Peyer's patch (tissue), 4 donors: ENCODE measurements at regions not wholly inside any gene's neighbourhood (a gene's known extent, or its start where the extent isn't known, plus 50 kb on each side); places are given as distances from the start of the nearest gene placed in this dataset.

Source experiments
- DNase-seq, 3 donors: peaks; one replicate each; pipeline ENCODE4 v3.0.0-alpha.2; 2017 to 2019
- H3K27ac ChIP-seq, 4 donors: fragments of 200-600 bp; sonication (generic); one replicate each; pipeline ENCODE4 v1.5.1; 2016 to 2019
- H3K27me3 ChIP-seq, 2 donors: fragments of 200-600 bp; sonication (generic); one replicate each; pipeline ENCODE4 v1.5.1; 2019
- H3K36me3 ChIP-seq, 3 donors: fragments of 200-600 bp; sonication (generic); one replicate each; pipeline ENCODE4 v1.5.1; 2016 to 2019
- H3K4me1 ChIP-seq, 4 donors: fragments of 200-600 bp; sonication (generic); one replicate each; pipeline ENCODE4 v1.5.1; 2016 to 2019
- H3K4me3 ChIP-seq, 4 donors: fragments of 200-600 bp; sonication (generic); 1 replicate in 3 of 4; 2 replicates in 1 of 4; pipeline ENCODE4 v1.5.1; 2016 to 2019; ENCODE audit warnings: mild to moderate bottlenecking in 1 of 4
- H3K9me3 ChIP-seq, 4 donors: fragments of 200-600 bp; sonication (generic); one replicate each; pipeline ENCODE4 v1.5.1; 2016 to 2019; ENCODE audit warnings: mild to moderate bottlenecking in 1 of 4
- POLR2A ChIP-seq, 2 donors: fragments of 450-650 bp; IDR thresholded peaks; one replicate each; pipeline ENCODE4 v1.5.1; 2017; ENCODE audit warnings: antibody characterized with exemption in 2 of 2, mild to moderate bottlenecking in 2 of 2, moderate library complexity in 2 of 2
- TF ChIP-seq, protein P1 (sequence below), 6 experiments: fragments of 450-650 bp in 4 of 6; fragments of 200-600 bp in 2 of 6; sonication (generic) in 1 of 6; IDR thresholded peaks; one replicate each; pipeline ENCODE4 v1.5.1; 2017 to 2019; ENCODE audit warnings: antibody characterized with exemption in 6 of 6, mild to moderate bottlenecking in 3 of 6, moderate library complexity in 1 of 6

DNA sequence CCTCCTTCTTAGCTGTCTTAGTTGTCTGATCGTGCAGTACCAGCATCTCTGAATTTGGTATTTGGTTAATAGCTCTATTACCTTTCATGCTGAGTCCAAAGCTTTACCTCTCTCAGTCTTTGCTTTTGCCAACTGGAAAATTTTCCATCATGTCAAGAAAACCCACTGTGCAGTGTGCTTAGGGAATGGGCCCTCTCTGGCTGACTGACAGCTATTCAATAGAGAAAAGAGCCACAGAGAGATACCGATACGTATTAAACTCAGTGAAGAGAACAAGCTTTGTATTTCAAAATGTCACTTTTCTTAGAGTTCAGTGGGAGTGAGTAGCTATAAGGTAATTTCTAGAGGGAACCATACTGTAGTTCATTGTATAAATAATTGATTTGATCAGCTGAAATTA lies 1507.1 kb downstream of the C4orf33 start:
- Histone ChIP-seq H3K9me3 (no peaks in the 10 kb centered on the region), H3K27ac (no peak overlapping the region), H3K4me1 (no peaks in the 10 kb centered on the region), H3K27me3 (no peaks in the 10 kb centered on the region), H3K4me3 (no peak overlapping the region), H3K36me3 (no peaks in the 10 kb centered on the region)
- DNase-seq, result no peak
- no peak for TF ChIP-seq POLR2A (IDR thresholded peaks at IDR 0.05)
- TF ChIP-seq, protein P1, sequence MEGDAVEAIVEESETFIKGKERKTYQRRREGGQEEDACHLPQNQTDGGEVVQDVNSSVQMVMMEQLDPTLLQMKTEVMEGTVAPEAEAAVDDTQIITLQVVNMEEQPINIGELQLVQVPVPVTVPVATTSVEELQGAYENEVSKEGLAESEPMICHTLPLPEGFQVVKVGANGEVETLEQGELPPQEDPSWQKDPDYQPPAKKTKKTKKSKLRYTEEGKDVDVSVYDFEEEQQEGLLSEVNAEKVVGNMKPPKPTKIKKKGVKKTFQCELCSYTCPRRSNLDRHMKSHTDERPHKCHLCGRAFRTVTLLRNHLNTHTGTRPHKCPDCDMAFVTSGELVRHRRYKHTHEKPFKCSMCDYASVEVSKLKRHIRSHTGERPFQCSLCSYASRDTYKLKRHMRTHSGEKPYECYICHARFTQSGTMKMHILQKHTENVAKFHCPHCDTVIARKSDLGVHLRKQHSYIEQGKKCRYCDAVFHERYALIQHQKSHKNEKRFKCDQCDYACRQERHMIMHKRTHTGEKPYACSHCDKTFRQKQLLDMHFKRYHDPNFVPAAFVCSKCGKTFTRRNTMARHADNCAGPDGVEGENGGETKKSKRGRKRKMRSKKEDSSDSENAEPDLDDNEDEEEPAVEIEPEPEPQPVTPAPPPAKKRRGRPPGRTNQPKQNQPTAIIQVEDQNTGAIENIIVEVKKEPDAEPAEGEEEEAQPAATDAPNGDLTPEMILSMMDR (IDR thresholded peaks at IDR 0.05), result no peak

DNA sequence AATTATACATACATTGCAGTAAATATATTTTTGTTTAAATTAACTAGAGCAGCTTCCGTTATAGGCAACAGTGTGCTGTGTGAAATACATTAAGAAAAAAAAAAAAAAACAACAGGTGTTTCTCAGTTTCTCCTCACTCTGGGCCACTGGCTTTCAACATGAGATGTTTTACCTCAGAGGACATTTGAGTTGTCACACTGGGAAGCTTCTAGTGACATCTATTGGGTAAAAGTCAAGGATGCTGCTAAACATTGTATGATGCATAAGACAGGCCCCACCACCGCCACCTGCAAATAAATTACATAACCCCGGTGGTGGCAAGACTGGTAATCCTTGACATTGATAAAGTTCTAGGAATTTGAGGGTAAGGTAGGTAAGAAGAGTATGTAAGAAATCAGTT lies 1512.2 kb downstream of the C4orf33 start:
- Histone ChIP-seq H3K36me3 (no peaks in the 10 kb centered on the region), H3K27me3 (no peaks in the 10 kb centered on the region), H3K27ac (no peak overlapping the region), H3K4me3 (no peak overlapping the region), H3K4me1 (no peaks in the 10 kb centered on the region), H3K9me3 (no peaks in the 10 kb centered on the region)
- no peak for TF ChIP-seq POLR2A (IDR thresholded peaks at IDR 0.05)
- TF ChIP-seq, protein P1 (IDR thresholded peaks at IDR 0.05), result no peak
- DNase-seq, result no peak

DNA sequence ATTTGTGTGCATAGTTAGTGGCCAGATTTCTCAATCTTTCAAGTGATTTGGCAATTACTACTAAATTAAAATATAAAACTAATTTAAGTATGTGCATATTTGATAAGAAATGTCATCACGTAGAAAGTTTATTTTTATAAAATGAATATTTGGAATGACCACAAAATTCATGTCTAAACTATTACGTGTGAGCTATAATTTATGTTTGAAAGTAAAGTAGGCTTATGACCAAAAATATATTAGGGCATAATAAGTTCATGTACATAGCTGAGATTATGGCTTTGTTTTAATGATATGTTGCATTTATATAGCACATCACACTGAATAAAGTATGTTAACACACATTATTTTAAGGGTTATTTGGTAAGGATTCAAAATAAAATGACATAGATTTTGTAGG lies 1532.6 kb downstream of the C4orf33 start:
- no peak overlapping the region for H3K4me3 ChIP-seq
- no peaks in the 10 kb centered on the region for H3K27me3 ChIP-seq
- DNase-seq, result no peak
- no peaks in the 10 kb centered on the region for H3K4me1 ChIP-seq
- no peaks in the 10 kb centered on the region for H3K9me3 ChIP-seq
- no peak overlapping the region for H3K27ac ChIP-seq
- H3K36me3 ChIP-seq, result no peaks in the 10 kb centered on the region
- no peak for TF ChIP-seq POLR2A (IDR thresholded peaks at IDR 0.05)
- TF ChIP-seq, protein P1 (IDR thresholded peaks at IDR 0.05), result no peak

DNA sequence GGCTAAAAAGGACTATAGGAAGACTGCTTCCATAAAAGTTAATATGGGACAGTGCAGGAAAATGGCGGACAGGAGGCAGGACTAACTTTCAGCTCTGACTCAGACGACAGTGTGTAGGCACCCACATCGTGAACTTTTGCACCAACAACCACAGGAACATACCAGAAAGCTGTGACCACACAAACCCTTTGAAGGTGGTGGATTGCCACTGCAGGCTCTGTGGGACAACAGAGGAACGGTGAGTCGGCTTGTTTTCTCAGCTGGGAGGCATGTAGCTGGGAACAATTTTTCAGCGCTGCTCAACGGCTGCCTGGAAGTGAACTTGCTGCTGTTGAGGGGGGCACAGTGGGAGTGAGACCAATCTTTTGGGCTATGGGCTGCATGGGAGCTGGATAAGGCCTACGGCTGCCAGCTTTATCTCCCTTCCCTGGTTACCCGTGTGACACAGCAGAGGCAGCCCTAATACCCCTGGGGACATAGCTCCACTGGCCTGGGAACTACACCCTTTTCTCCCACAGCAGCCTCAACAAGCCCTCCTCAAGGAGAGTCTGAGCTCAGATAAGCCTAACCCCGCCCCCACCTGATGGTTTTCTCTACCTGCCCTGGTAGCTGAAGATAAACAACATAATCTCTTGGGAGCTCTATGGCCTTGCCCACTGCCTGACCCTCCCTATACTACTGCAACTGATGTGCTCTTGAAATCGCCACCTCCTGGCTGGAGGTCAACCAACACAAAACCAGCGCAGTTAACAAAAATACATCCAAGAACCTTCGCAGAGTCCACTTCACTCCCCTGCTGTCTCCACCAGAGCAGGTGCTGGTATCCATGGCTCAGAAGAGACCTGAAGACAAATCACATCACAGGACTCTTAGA lies 1537.0 kb downstream of the C4orf33 start:
- Histone ChIP-seq H3K9me3 (no peaks in the 10 kb centered on the region), H3K36me3 (no peaks in the 10 kb centered on the region), H3K27me3 (no peaks in the 10 kb centered on the region), H3K4me1 (no peaks in the 10 kb centered on the region), H3K27ac (no peak overlapping the region), H3K4me3 (no peak overlapping the region)
- no peak for TF ChIP-seq POLR2A (IDR thresholded peaks at IDR 0.05)
- TF ChIP-seq, protein P1 (IDR thresholded peaks at IDR 0.05), result no peak
- DNase-seq, result no peak

DNA sequence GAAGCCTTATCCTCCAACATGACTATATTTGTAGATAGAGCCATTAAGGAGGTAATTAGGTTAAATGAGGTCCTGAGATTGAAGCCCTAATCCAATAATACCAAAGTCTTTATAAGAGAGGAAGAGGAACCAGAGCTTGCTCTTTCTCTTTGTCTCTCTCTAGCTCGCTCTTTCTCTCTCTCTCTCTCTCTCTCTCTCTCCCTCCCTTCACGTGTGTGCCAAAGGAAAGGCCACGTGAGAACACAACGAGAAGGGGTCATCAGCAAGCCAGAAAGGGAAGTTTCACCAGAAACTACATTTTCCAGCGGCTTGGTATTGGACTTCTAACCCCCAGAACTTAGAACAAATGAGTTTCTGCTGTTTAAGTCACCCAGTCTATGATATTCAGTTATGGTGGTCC lies 1540.5 kb downstream of the C4orf33 start:
- Histone ChIP-seq H3K27ac (no peak overlapping the region), H3K4me3 (no peak overlapping the region), H3K36me3 (no peaks in the 10 kb centered on the region), H3K4me1 (no peaks in the 10 kb centered on the region), H3K9me3 (no peaks in the 10 kb centered on the region), H3K27me3 (no peaks in the 10 kb centered on the region)
- TF ChIP-seq, protein P1 (IDR thresholded peaks at IDR 0.05), result no peak
- no peak for TF ChIP-seq POLR2A (IDR thresholded peaks at IDR 0.05)
- DNase-seq, result no peak
